DOHH2 (cell line): ENCODE measurements at regions not wholly inside any gene's neighbourhood (a gene's known extent, or its start where the extent isn't known, plus 50 kb on each side); places are given as distances from the start of the nearest gene placed in this dataset.

ENCODE experiments used
- EZH2phosphoT487 ChIP-seq: fragments of 200-600 bp; sonication (generic); IDR thresholded peaks from 2 replicates; pipeline ENCODE4 v1.6.1; 2017; ENCODE audit warnings: borderline replicate concordance, mild to moderate bottlenecking, antibody characterized with exemption, low read length, moderate library complexity, mixed read lengths
- TF ChIP-seq, protein P1 (sequence below): fragments of 200-600 bp; sonication (generic); IDR thresholded peaks from one replicate; pipeline ENCODE4 v1.5.1; 2014; ENCODE audit warnings: antibody characterized with exemption, mild to moderate bottlenecking, low read depth, low read length; ENCODE audit not compliant: poor library complexity, severe bottlenecking

DNA sequence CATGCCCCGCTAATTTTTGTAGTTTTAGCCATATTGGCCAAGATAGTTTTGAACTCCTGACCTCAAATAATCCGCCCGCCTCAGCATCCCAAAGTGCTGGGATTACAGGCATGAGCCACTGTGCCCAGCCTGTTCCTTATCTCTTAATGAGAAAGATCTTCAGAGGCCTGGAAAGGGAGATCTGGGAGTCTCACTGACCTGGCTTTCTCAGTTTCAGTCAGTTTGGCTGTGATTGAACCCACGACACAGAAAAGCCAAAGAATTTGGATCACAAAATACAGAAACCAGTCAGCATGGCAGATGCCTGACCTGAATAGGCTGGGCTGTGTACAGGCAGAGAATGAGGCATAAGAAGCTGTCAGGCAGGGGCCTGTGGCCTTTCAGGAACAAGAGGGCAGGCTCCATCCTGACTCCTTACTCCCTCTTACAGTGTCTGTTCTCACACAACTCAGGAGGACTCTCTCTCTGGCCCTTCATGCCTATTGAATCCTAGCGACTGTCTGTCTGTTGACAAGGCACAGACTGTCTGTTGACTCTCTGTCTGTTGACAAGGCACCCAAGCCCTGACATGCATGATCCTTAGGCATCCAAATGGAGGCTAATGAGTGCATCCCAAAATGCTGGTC, 366.5 kb upstream of the CCDC196 start:
- TF ChIP-seq EZH2phosphoT487: no peak
- TF ChIP-seq, protein P1, sequence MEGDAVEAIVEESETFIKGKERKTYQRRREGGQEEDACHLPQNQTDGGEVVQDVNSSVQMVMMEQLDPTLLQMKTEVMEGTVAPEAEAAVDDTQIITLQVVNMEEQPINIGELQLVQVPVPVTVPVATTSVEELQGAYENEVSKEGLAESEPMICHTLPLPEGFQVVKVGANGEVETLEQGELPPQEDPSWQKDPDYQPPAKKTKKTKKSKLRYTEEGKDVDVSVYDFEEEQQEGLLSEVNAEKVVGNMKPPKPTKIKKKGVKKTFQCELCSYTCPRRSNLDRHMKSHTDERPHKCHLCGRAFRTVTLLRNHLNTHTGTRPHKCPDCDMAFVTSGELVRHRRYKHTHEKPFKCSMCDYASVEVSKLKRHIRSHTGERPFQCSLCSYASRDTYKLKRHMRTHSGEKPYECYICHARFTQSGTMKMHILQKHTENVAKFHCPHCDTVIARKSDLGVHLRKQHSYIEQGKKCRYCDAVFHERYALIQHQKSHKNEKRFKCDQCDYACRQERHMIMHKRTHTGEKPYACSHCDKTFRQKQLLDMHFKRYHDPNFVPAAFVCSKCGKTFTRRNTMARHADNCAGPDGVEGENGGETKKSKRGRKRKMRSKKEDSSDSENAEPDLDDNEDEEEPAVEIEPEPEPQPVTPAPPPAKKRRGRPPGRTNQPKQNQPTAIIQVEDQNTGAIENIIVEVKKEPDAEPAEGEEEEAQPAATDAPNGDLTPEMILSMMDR: no peak
